ENCODE measurements at regions not wholly inside any gene's neighbourhood (a gene's known extent, or its start where the extent isn't known, plus 50 kb on each side); places are given as distances from the start of the nearest gene placed in this dataset.

- DNase-seq (ENCODE audit: low read depth in 2 of 2) = no peak
Observed at GRCh38 chr7:24199978-24200377, 84.0 kb upstream of the NPY start.

- no peak for DNase-seq (ENCODE audit: low read depth in 2 of 2)
Observed at GRCh38 chr7:24200407-24200966, 83.5 kb upstream of the NPY start.

- DNase-seq (ENCODE audit: low read depth in 2 of 2) = no peak
Observed at GRCh38 chr7:24201226-24201625, 82.8 kb upstream of the NPY start.

- DNase-seq (ENCODE audit: low read depth in 2 of 2) = no peak
Observed at GRCh38 chr7:24212073-24212472, 71.9 kb upstream of the NPY start.

- DNase-seq (ENCODE audit: low read depth in 2 of 2) = no peak
Observed at GRCh38 chr7:24213311-24213710, 70.7 kb upstream of the NPY start.

- DNase-seq (ENCODE audit: low read depth in 2 of 2) = no peak
Observed at GRCh38 chr7:24214670-24215069, 69.3 kb upstream of the NPY start.

GRCh38 chr7:24216576-24217125 lies 67.3 kb upstream of the NPY start:
- no peak for DNase-seq (ENCODE audit: low read depth in 2 of 2)

- no peak for DNase-seq (ENCODE audit: low read depth in 2 of 2)
Observed at GRCh38 chr7:24221500-24221899, 62.5 kb upstream of the NPY start.

GRCh38 chr7:24227068-24227467 lies 56.9 kb upstream of the NPY start:
- DNase-seq (ENCODE audit: low read depth in 2 of 2) = no peak

- DNase-seq (ENCODE audit: low read depth in 2 of 2) = peak in 1 of 2 donors; percentile 1
Observed at GRCh38 chr7:24227603-24228359, 56.2 kb upstream of the NPY start.

GRCh38 chr7:24229481-24230226 lies 54.3 kb upstream of the NPY start:
- no peak for DNase-seq (ENCODE audit: low read depth in 2 of 2)

- DNase-seq (ENCODE audit: low read depth in 2 of 2) = no peak
Observed at GRCh38 chr7:24231493-24231892, 52.5 kb upstream of the NPY start.

GRCh38 chr7:24233386-24233785 lies 50.6 kb upstream of the NPY start:
- DNase-seq (ENCODE audit: low read depth in 2 of 2) = no peak
